HG03442 (cell line): ENCODE measurements at regions not wholly inside any gene's neighbourhood (a gene's known extent, or its start where the extent isn't known, plus 50 kb on each side); places are given as distances from the start of the nearest gene placed in this dataset.

Experiments
- ATAC-seq: cut with Tn5 transposase; IDR thresholded peaks from one replicate; pipeline ENCODE4 v1.9.1; 2021; ENCODE audit warnings: mild to moderate bottlenecking, moderate library complexity; ENCODE audit not compliant: unreplicated experiment

GRCh38 chr1:181863736-181864135, 197.8 kb downstream of the ZNF648 start:
- no peak for ATAC-seq

GRCh38 chr1:181863006-181863405, 198.5 kb downstream of the ZNF648 start:
- ATAC-seq: no peak

- no peak for ATAC-seq
These were observed 203.4 kb downstream of the ZNF648 start for GRCh38 chr1:181858135-181858534.
